NCI-H187 (cell line): ENCODE measurements at regions not wholly inside any gene's neighbourhood (a gene's known extent, or its start where the extent isn't known, plus 50 kb on each side); places are given as distances from the start of the nearest gene placed in this dataset.
"Not testable (repeated sequence)": the region's sequence is repeated elsewhere in the genome, so short reads cannot be mapped to it uniquely, and the experiment has no call there.

Experiments used
- DNase-seq, 2 experiments: peaks; one replicate each; lab custom pipeline; 2025; lab: John Stamatoyannopoulos, UW

- no peak for DNase-seq
These were observed 200.1 kb upstream of the SHH start for GRCh38 chr7:156012412-156012811.

- DNase-seq = no peak
These were observed 197.3 kb upstream of the SHH start for GRCh38 chr7:156009569-156009968.

- DNase-seq = not testable (repeated sequence)
These were observed 194.6 kb upstream of the SHH start for GRCh38 chr7:156006876-156007275.

GRCh38 chr7:156006024-156006423, 193.8 kb upstream of the SHH start:
- DNase-seq = no peak

GRCh38 chr7:156005202-156005691, 193.0 kb upstream of the SHH start:
- DNase-seq = no peak

GRCh38 chr7:156004265-156005201, 192.3 kb upstream of the SHH start:
- DNase-seq = no peak

- no peak for DNase-seq
These were observed 191.2 kb upstream of the SHH start for GRCh38 chr7:156003220-156004162.

- DNase-seq = no peak
These were observed 190.3 kb upstream of the SHH start for GRCh38 chr7:156002362-156003066.

GRCh38 chr7:156001496-156002260, 189.4 kb upstream of the SHH start:
- DNase-seq = no peak

GRCh38 chr7:156000601-156001396, 188.5 kb upstream of the SHH start:
- no peak for DNase-seq

GRCh38 chr7:155999631-156000489, 187.6 kb upstream of the SHH start:
- no peak for DNase-seq

GRCh38 chr7:155998766-155999630, 186.7 kb upstream of the SHH start:
- no peak for DNase-seq

GRCh38 chr7:155998328-155998691, 186.0 kb upstream of the SHH start:
- no peak for DNase-seq

GRCh38 chr7:155997431-155998327, 185.4 kb upstream of the SHH start:
- no peak for DNase-seq

GRCh38 chr7:155996718-155997280, 184.5 kb upstream of the SHH start:
- no peak for DNase-seq

- no peak for DNase-seq
These were observed 182.9 kb upstream of the SHH start for GRCh38 chr7:155995183-155995612.

GRCh38 chr7:155994279-155994811, 182.1 kb upstream of the SHH start:
- DNase-seq = no peak
